ENCODE measurements at regions not wholly inside any gene's neighbourhood (a gene's known extent, or its start where the extent isn't known, plus 50 kb on each side); places are given as distances from the start of the nearest gene placed in this dataset.
"Not testable (repeated sequence)": the region's sequence is repeated elsewhere in the genome, so short reads cannot be mapped to it uniquely, and the experiment has no call there.

DNA sequence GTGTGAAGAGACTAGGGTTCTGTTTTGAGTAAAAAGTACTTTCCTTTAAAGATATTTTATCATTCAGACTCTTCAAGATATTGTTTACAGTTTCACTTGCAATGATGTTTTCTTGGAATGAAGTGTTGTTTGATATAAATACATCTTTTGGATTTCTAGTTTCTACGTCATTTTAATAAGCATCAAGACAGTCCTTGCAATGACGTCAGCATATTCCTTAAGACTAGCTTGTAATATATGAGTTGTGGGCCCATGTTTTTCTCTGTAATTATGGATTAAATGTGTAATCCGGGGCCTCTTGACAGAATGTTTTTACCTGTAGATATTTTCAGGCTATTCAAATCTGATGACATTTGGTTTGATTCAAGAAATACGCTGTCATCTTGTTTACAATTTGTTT is 66.1 kb downstream of the RBMX2 start:
- no peak for DNase-seq
- H3K27ac ChIP-seq: no peak overlapping the region
- H3K4me1 ChIP-seq: no peaks in the 10 kb centered on the region
- no peaks in the 10 kb centered on the region for H3K36me3 ChIP-seq
- H3K4me3 ChIP-seq: no peak overlapping the region
- no peaks in the 10 kb centered on the region for H3K9me3 ChIP-seq
- intact Hi-C loops (cut with DNase I; ENCODE audit: low total_unique reads): no loop called here
- H3K27me3 ChIP-seq: no peaks in the 10 kb centered on the region
- TF ChIP-seq, protein P1, sequence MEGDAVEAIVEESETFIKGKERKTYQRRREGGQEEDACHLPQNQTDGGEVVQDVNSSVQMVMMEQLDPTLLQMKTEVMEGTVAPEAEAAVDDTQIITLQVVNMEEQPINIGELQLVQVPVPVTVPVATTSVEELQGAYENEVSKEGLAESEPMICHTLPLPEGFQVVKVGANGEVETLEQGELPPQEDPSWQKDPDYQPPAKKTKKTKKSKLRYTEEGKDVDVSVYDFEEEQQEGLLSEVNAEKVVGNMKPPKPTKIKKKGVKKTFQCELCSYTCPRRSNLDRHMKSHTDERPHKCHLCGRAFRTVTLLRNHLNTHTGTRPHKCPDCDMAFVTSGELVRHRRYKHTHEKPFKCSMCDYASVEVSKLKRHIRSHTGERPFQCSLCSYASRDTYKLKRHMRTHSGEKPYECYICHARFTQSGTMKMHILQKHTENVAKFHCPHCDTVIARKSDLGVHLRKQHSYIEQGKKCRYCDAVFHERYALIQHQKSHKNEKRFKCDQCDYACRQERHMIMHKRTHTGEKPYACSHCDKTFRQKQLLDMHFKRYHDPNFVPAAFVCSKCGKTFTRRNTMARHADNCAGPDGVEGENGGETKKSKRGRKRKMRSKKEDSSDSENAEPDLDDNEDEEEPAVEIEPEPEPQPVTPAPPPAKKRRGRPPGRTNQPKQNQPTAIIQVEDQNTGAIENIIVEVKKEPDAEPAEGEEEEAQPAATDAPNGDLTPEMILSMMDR (IDR thresholded peaks at IDR 0.05): no peak

DNA sequence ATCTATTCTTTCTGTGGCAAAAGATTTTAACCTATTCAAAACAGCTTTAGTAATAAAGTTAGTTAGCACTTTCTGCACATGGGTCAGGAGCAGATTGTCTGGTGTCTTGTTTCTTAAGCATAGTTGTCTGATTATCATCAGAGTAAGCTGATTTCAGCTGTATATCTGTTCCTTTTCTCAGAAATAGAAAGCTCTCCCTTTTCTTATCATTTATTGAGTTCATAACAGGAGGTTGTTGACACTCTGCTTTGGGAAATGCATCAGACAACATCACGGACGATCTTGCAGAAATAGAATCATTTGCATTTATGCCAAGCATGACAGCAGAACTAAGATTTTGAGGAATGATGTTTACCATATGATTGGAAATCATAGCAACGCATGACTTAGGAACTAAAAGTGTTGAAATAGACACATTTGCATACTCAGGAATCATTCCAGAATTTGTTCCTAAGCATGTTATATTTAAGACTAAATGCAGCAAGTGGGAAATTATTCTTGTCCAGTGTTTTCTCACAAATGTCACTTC is 66.7 kb downstream of the RBMX2 start:
- no peak overlapping the region for H3K4me3 ChIP-seq
- TF ChIP-seq, protein P1 (IDR thresholded peaks at IDR 0.05): no peak
- intact Hi-C loops (cut with DNase I; ENCODE audit: low total_unique reads): no loop called here

DNA sequence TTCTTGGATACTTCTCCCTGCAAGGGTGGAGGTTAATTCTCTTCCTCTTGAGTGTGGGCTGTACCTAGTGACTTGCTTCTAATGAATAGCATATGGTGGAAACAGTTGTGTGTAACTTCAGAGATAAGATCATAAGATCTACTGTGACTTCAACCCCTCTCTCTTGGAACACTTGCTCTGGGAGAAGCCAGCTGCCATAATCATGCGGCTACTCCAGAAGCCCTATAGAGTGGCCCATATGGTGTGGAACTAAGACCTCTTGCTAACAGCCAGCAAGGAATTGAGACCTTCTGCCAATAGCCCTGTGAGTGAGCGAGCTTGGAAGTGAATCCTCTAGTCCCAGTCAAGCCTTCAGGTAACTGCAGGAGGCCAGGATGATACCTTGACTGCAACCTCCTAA is 81.1 kb downstream of the RBMX2 start:
- Histone ChIP-seq H3K27me3 (no peaks in the 10 kb centered on the region), H3K27ac (no peak overlapping the region), H3K9me3 (no peaks in the 10 kb centered on the region), H3K4me3 (no peak overlapping the region), H3K36me3 (no peaks in the 10 kb centered on the region), H3K4me1 (no peaks in the 10 kb centered on the region)
- no peak for DNase-seq
- intact Hi-C loops (cut with DNase I; ENCODE audit: low total_unique reads): no loop called here
- TF ChIP-seq, protein P1 (IDR thresholded peaks at IDR 0.05): no peak

More for the DNA sequence above, 66.7 kb downstream of the RBMX2 start:
- no peaks in the 10 kb centered on the region for H3K27me3 ChIP-seq
- no peaks in the 10 kb centered on the region for H3K9me3 ChIP-seq
- H3K36me3 ChIP-seq: no peaks in the 10 kb centered on the region
- no peak overlapping the region for H3K27ac ChIP-seq
- no peak for DNase-seq
- H3K4me1 ChIP-seq: no peaks in the 10 kb centered on the region

DNA sequence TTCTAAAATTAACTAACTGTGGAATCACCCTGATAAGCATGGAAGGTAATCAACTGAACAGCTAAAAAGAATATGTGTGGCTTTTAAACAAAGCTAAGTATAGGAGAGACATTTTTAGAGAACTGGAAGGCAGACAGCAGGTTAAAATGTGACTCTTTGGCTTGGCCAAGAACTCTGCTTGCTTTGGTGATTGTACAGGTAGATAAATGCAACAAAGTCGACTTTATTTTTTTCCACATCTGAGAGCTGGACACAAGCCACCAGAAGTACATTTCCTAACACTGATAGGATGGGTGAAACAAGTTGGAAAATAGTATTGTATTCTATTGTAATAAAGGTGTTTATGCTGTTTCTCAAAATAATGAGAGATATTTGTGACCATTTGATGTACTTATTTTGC is 84.1 kb downstream of the RBMX2 start:
- TF ChIP-seq, protein P1 (IDR thresholded peaks at IDR 0.05): no peak
- H3K4me3 ChIP-seq: no peak overlapping the region
- H3K27ac ChIP-seq: no peak overlapping the region
- intact Hi-C loops (cut with DNase I; ENCODE audit: low total_unique reads): no loop called here
- no peak for DNase-seq
- H3K36me3 ChIP-seq: no peaks in the 10 kb centered on the region
- H3K27me3 ChIP-seq: no peaks in the 10 kb centered on the region
- H3K4me1 ChIP-seq: no peaks in the 10 kb centered on the region
- no peaks in the 10 kb centered on the region for H3K9me3 ChIP-seq

DNA sequence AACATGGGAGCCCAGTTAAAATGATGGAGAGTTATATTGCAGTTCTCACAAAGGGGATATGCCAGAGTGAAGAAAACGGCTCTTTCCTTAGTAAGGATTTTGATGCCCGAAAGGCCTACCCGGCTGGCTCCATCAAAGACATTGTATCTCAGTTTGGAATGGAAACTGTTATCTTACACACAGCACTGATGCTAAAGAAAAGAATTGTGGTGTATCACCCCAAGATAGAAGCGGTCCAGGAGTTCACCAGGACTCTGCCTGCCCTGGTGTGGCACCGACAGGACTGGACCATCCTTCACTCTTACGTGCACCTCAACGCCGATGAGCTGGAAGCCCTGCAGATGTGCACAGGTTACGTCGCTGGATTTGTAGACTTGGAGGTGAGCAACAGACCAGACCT is 93.7 kb downstream of the RBMX2 start:
- H3K36me3 ChIP-seq; DNase-seq; H3K9me3 ChIP-seq; H3K27ac ChIP-seq; H3K27me3 ChIP-seq; intact Hi-C loops (cut with DNase I; ENCODE audit: low total_unique reads); H3K4me3 ChIP-seq; H3K4me1 ChIP-seq: not testable (repeated sequence)

DNA sequence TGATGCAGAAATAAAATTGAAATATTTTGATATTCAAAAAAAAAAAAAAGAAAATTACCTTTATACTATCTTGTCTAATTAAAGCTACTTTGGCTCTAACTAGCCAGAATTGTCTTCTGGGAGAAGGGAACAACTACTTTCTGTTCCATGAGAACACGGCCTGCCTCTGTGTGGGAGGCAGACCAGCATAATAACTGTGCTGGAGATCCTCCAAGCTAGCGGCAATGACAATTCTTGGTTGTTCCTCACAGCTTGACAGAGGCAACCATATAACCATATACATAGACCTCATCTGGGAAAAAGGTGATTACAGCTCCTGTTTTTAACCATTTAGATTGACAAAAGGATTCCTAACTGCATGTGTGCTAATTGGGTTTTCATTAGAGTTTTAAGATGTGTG is 95.7 kb downstream of the RBMX2 start:
- Histone ChIP-seq H3K27me3 (no peaks in the 10 kb centered on the region), H3K36me3 (no peaks in the 10 kb centered on the region), H3K4me1 (no peaks in the 10 kb centered on the region), H3K27ac (no peak overlapping the region), H3K9me3 (no peaks in the 10 kb centered on the region), H3K4me3 (no peak overlapping the region)
- TF ChIP-seq, protein P1 (IDR thresholded peaks at IDR 0.05): no peak
- intact Hi-C loops (cut with DNase I; ENCODE audit: low total_unique reads): no loop called here
- DNase-seq: no peak
